Cerebellar cortex (tissue), 1 donor: ENCODE measurements at regions not wholly inside any gene's neighbourhood (a gene's known extent, or its start where the extent isn't known, plus 50 kb on each side); places are given as distances from the start of the nearest gene placed in this dataset.

ENCODE experiments used
- DNase-seq: peaks from one replicate; pipeline ENCODE4 v3.0.0-alpha.2; 2015; ENCODE audit warnings: low spot score

DNA sequence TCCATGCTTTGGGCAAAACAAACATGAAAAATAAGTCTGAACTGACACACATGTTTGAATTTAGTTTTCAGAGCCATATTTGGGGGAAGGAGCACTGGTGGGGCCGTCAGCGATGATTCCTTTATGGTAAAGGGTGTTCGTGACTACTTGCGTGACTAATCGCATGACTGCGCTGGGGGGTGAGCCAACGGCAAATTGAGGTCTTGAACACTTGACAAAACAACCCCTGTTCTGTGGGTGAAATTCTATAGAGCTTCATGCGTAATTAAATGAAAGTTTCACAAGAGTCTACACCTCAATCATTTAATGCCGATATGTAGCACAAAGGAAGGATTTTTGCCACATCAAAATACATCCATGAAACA is 127.5 kb upstream of the CYP1B1 start:
- DNase-seq, result no peak

DNA sequence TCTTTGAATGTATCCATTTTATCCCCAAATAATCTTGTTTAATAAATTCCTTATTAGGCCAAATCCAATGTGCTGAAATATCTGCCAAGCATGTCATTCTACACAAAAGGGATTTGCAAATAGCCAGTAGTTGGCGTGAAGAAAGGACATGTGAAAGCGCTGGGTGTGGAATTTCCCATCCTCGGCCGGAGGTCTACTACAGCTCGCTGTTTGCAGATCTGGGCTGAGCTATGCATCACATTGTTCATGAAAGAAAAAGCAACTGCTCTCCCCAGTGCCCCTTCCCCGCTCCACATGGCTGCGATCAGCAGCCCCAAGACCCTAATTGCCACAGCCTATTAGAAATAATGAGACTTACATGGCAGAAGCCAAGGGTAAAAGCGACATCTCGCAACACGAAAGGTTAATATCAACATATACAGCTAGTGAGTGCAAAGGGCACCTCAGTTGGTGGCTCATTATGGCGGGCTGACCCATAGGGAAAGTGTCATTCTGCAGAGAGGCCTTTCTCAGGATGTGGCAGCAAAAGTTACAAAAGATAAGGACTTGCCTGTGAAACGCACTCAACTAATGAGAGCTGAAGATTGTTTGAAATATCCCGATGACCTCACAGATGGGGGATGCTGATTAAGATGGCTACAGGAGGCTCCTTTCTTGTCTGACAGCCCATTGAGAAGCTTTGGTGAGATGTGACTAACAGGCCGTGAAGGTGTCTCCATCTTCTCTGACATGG is 126.9 kb upstream of the CYP1B1 start:
- no peak for DNase-seq

- DNase-seq, result no peak
These were observed 125.8 kb upstream of the CYP1B1 start for GRCh38 chr2:38201784-38202183.

DNA sequence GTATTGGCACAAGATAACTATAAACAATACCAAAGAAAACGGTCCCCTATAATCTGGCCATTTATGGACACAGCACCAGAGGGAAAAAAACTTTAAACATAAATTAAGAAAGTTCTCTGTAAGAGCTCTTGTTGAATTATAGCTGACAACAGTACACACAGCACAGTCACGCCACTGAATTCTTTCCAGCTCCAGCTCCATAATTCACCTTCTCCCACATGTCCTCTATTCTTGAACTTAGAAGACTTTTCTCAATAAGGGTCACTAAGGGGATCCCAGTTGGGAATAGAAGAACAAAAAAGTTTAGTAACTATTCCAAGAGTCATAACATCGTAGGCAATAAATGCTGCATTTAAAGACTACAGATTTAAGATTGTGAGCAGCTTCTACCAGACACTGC is 124.6 kb upstream of the CYP1B1 start:
- DNase-seq, result no peak

DNA sequence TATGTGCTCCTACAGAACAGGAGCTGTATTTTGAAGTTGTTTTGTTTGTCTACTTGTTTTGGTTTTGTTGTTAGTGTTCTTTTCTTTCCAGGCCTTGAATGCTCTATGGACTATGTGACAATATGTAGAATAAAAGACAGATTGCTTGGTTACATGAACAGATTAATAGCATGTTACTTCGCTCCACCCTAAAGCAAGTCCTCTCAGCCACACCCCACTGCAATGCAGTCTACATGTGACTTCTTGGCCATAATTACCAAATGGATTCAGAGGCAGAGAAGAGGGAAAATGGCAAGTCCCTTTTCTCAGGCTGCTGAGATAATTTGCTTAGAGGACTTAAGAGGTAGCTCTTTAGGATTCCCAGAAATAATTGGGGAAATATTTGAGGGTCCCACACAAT is 123.2 kb upstream of the CYP1B1 start:
- no peak for DNase-seq

GRCh38 chr2:38194751-38195150 is 118.8 kb upstream of the CYP1B1 start:
- no peak for DNase-seq

DNA sequence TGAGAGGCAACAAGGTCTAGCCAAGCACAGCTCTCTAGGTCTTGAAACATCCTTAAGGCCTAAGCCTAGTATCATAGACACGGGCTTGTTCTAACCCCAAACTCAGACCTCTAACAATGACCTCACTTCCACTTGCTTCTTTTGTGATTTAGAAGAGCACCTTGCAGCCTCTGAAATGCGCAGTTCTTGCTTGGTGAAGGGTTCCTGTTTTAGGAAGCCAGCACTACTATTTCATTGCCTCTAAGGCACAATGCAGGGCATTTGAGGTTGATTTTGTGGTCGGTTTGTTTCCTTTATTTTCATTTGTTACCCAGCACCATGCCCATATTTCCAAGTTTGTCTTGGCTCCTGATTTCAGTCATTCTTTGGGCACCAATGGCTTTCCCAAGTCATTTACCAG is 117.0 kb upstream of the CYP1B1 start:
- no peak for DNase-seq

GRCh38 chr2:38192046-38192445 is 116.1 kb upstream of the CYP1B1 start:
- no peak for DNase-seq

GRCh38 chr2:38191516-38191915 is 115.6 kb upstream of the CYP1B1 start:
- DNase-seq, result no peak

- no peak for DNase-seq
These were observed 114.7 kb upstream of the CYP1B1 start for GRCh38 chr2:38190542-38191218.

DNA sequence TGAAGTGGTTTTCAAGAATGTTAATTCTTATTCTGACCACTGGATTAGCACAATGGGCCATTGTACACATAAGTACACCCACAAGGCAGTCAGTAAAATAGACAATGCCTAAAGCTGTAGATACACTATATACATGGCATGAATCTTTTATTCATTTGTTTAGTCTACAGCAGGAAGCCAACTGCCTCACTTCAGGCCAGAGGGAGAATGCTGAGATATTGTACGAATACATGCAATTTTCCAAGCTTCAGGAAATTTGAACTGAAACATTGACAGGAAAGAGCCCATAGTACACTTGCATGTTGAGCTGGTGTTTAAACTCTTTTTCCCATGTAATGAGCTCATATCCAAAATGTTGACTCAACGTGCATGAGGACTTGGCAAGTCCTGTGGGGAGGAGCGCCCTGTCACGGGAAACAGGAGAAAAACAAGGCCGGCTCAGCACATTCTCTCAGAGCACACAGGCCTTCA is 111.6 kb upstream of the CYP1B1 start:
- DNase-seq, result no peak

DNA sequence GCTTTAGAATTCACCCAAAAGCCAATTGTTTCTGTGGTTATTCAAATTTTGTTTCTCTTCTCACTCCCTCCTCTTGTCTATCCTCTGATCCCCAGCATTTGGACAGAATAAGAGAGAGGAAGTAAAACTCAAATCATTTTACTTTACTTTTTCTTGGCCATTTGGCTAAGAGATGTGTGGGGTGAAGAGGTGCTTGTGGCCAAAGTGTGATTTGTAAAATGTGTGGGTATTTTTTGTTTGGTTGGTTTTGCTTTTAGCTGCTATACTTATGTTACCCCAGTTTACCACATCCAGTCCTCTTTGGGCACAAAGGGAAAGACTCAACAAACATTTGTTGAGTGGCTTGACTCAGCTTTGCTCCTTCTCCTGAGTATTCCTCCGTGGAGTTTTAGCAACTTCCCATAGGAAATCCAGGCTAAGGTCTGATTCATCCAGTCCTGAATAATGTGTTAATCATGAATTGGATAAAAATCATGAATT is 109.1 kb upstream of the CYP1B1 start:
- DNase-seq, result no peak

GRCh38 chr2:38182492-38183003 is 106.6 kb upstream of the CYP1B1 start:
- DNase-seq, result no peak

- no peak for DNase-seq
These were observed 106.0 kb upstream of the CYP1B1 start for GRCh38 chr2:38181806-38182491.

- no peak for DNase-seq
These were observed 104.8 kb upstream of the CYP1B1 start for GRCh38 chr2:38180754-38181153.

DNA sequence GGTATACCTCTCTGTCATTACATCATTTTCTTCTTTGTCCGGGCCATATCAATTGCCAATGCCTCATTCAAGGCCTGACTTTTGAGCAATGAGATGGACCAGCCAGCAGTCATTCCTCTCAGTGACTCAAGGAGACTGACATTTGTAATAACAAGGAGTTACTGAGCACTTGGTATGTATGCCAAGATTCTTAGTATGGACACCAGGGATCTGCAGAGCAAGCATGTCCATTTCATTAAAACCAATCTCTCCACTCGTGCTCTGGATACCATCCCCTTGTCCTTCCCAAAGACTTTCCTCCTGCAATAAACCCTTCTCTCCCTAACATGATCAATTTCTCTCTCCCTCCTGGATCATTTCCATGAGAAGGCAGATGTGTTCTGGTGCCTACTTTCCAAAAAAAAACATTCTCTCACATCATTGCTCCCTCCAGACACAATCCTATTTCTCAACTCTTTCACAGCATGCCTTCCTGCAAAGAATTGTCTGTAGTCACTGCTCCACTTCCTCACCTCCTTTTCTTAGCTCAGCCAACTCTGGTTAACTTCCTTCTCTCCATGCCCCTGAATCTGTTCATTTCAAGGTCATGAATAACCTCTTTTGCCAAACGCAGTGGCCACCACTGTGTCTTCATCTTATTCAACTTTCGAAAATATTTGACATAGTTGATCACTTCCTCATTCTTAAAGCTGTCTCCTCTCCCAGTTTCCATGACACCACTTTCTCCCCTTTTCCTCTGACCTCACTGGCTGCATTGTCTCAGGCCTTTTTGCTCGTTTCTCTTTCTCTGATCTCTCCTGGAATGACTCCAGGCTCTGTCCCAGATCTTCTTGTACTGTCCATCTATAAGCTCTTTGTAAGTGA is 102.8 kb upstream of the CYP1B1 start:
- DNase-seq, result no peak

- DNase-seq, result no peak
These were observed 102.2 kb upstream of the CYP1B1 start for GRCh38 chr2:38178119-38178518.

- no peak for DNase-seq
These were observed 100.7 kb upstream of the CYP1B1 start for GRCh38 chr2:38176619-38177021.

GRCh38 chr2:38174646-38175423 is 98.9 kb upstream of the CYP1B1 start:
- no peak for DNase-seq

GRCh38 chr2:38174131-38174530 is 98.2 kb upstream of the CYP1B1 start:
- DNase-seq, result no peak

DNA sequence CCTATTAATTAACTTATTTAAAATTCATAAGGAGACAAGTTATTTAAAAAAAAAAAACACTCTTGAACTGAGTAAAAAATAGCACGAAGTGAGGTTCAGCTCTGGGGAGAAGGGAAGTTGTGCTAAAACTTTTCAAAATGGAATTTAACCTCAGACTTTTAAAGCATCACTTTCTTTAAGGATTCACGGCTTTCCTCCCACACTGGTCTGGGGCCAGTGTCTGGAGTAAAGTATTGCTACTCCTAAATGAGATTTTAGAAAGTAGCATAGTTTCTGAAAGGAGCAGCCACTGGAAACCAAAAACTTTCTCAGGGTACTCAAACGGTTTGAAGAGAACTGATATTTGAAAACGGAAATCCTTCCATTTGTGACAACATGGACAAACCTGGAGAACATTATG is 97.7 kb upstream of the CYP1B1 start:
- no peak for DNase-seq
